Brain pericyte (primary cell): ENCODE measurements at regions not wholly inside any gene's neighbourhood (a gene's known extent, or its start where the extent isn't known, plus 50 kb on each side); places are given as distances from the start of the nearest gene placed in this dataset.

ENCODE experiments used
- DNase-seq: peaks from one replicate; pipeline ENCODE4 v3.0.0-alpha.2; 2012; ENCODE audit warnings: low read depth, low spot score

DNA sequence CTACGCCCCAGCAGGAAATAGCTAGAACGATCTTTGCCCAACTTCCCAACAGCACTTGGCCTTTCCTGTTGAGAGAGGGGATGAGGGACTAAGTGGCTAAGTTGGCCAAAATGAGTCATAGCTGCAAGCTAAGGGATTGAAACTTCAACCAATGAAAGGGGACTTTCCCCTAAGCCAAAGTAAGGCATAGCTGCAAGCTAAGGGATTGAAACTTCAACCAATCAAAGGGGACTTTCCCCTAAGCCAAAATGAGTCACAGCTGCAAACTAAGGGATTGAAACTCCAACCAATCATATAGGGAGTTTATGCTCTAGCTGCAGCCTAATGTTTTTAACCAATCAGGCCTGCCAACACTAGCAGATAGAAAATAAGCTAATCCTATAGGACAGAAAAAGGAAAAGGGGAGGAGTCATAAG is 100.5 kb upstream of the SSTR1 start:
- no peak for DNase-seq

DNA sequence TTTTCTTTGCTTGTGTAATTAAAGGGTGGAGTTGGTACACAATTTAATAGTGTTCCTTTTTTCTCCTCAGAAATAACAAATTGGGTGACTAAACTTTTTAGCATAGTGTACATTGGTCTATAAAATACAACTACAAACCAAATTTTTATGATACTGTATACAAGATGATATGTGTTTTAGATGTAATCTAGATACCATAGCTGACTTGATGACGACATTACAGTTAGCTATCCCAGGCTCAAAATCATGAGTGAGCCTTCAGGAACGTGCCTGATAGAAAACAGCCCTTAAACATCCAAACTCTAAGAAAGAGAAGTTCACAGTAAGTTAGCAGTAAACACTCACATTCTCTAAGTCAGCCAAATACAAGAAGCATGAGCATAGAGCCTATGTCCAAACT is 99.0 kb upstream of the SSTR1 start:
- no peak for DNase-seq

DNA sequence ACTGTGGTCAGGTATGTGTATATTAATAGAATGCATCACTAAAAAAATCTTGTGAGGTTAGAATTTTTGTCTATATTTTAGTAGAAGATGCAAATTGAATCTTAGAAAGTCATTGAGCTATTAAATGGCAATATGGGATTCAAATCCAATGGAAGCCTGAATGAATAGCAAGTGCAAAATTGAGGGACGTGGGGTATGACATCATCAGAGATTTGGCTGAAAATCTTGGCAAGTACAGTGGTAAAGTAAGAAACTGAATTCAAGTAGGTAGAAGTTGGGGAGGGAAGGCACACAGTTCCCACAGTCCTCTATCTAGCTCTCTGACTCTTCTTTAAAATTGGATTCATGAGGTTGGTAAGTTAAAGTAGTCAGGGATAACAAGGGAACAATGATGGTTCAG is 97.4 kb upstream of the SSTR1 start:
- DNase-seq = no peak

GRCh38 chr14:38111046-38111445 is 96.7 kb upstream of the SSTR1 start:
- DNase-seq = no peak

- no peak for DNase-seq
Measured at GRCh38 chr14:38113546-38113945, 94.2 kb upstream of the SSTR1 start.

DNA sequence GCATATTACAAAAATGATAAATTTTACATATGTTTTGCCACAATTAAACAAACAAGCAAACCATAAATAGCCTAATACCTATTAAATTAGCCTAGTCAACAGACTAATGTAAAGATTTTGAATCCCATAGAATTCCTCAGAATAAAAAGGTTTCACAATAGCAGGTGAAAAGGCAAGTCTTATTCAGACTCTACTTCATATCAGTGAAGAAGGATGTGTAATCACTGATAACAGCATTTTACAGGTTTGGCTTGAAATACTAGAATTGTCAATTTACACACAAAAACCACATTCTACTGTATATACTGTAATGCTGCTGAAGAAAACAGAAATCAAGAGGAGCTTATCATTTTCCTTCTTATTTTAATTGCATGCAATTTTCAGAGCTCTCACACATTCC is 90.8 kb upstream of the SSTR1 start:
- DNase-seq = no peak

- DNase-seq = no peak
Measured at GRCh38 chr14:38120109-38120508, 87.6 kb upstream of the SSTR1 start.

DNA sequence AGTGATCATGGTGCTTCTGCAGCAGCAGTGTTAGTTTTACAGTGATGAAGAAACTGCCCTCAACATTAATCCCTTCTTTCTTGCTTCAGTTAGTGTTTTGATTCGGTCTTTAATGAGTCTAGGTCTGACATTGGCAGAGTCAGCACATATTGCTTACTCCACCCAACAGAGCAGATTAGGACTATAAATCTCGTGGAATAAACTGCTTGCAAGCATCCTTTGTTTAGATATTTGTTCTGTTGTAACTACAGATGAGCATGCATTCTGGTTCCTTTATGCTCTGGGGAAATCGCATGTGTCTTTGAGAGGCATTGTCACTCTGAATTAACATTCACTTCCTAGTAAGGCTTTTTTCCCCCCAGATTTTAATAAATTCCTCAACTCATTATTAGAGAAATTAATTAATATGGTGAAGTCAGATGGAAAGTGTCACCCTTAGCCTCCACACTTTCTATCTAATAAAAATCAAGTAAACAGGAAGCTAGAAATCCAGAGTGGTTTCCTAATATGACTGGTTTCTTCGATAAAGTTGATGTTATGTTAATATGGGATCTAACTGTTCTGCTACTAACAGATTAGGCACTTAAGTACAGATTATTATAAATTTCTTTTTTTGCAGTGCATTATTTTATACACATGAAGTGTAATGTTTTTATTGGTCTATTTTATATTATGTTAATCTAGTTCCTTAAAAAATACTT is 86.2 kb upstream of the SSTR1 start:
- no peak for DNase-seq

GRCh38 chr14:38122241-38122640 is 85.5 kb upstream of the SSTR1 start:
- no peak for DNase-seq

DNA sequence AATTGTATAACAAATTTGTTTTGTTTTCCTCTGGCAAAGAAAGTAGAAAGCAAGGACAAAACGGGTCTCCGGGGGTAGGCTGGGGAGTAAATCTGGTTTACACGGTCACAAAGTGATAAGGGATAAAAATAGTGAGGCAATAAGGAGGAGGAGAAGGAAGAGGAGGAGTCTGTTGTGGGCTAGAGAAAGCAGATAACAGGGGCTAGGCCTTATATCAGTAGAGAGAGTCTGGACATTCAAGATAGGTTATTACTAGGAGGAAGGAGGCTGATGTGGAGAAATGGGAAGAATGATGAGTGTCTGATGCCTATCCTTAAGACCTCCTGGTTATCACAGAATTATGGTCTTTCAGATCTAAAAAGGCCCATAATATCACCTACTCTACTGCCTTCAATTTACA is 83.2 kb upstream of the SSTR1 start:
- DNase-seq = no peak

DNA sequence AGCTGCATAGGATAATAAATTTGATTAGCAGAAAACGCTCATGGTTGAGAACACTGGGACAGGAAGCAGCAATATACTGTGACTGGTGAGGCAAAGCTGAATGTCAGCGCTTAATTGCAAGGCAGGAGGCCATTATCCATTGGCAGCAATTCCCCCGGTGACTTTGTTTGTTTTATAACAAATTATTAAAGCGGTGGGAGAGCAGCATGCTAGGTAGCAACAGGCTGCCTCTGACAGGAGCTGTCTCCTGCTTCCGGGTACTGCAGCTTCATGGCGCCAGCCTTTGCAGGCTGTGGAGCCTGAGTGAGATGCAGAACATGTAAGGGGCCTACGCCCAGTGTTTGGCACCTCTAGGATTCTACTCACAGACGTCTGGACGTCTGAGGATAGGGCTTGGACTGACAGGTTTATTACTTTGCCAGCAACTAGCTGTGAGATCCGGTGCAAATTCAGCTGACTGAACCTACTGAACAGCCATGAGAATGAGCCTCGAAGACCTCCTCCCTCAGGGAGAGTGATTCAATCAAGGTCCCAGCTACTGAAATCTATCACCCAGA is 82.1 kb upstream of the SSTR1 start:
- no peak for DNase-seq

GRCh38 chr14:38127356-38127755 is 80.3 kb upstream of the SSTR1 start:
- DNase-seq = no peak

DNA sequence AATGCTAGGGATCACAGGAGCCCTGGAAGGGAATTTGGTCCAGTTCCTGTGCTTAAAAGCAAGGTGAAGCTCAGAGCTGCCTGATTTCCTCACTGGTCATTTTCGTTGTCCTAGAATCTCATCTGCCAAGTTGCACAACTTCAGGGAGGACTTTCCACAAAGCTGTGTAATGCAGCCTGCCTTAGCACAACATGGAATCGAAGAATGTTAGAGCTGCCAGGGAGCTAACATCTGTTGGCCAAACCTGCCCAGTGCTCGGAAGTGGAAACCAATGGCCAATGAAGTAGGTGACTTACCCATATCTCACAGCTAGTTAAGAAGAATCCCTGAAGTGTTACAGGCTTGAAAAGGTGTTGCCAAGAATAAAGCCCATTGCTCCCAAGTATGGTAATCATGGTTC is 79.9 kb upstream of the SSTR1 start:
- no peak for DNase-seq

DNA sequence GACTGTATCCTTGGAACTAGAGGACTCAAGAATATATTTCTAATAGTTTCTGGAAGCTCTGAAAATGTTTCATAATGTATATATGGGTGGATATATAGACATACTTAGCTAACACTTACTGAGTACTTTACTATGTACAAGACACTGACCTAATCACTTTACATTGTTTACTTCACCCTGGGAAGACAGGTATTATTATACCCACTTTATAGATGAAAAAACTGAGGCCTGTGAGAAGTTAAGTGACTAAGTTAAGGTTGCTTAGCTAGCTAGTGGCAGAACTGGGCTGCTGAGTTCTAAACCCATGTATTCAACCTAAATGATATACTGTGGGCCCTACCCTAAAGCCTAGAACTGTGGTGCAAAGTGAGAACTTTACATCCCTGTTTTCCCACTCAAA is 79.1 kb upstream of the SSTR1 start:
- DNase-seq = no peak

DNA sequence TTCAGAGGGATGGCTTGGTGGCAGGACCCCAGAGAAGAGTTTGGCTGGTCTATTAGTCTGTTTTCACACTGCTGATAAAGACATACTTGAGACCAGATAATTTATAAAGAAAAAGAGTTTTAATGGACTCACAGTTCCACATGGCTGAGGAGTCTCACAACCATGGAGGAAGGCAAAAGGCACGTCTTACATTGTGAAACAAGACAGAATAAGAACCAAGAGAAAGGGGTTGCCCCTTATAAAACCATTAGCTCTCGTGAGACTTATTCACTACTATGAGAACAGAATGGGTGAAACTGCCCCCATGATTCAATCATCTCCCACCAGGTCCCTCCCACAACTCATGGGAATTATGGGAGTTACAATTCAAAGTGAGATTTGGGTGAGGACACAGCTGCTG is 78.5 kb upstream of the SSTR1 start:
- DNase-seq = no peak

GRCh38 chr14:38129705-38130104 is 78.0 kb upstream of the SSTR1 start:
- DNase-seq = no peak

- DNase-seq = no peak
Measured at GRCh38 chr14:38134416-38135030, 73.2 kb upstream of the SSTR1 start.

DNA sequence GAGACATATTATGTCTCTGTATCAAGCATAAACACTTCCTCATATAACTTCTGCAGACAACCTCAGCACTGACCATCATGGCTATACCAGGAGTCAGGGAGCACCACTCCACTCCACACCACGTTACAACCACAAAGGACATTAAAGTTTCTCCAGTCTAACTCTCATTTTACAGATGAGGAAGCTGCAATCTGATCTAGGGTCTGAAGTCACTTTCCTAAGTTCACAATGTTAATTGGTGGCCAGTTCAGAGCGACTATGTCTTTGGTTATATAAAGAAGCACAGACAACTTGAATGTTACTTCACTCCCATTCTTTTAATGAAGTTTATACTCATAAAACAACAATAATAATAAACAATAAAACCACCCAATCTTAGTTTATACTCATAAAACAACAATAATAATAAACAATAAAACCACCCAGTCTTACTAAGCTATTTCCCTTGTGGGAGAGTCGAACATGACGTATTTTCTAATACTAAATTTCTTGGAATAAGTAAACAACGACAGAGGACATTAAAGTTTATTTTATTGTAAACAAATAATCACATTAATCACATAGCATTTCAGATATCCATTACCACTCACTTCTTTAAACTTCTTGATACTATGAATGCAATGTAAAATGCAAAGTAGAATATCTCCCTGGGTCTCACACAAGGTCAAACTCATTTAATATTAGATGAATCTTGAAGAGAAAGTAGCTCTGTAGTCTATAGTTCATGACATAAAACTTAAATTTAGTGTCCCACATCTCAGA is 72.4 kb upstream of the SSTR1 start:
- DNase-seq = no peak

DNA sequence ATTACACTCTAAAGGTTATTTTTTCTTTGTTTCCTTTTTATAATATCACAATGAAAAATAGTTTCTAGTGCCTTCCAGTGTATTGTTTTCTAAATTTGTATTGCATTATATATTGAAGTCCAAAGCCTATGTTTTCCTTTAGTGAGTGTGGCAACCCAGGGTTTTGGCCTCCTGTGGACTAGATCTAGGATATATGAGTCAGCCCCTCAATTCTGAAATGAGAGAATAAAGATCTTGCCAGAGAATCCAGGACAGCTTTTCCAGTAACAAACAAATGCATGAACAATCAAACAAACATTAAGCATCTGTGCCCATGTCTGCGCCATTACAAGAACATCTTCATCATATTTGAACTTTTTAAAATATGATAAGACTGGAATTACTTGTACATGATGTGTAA is 70.7 kb upstream of the SSTR1 start:
- DNase-seq = no peak

- DNase-seq = no peak
Measured at GRCh38 chr14:38138473-38139138, 69.1 kb upstream of the SSTR1 start.

DNA sequence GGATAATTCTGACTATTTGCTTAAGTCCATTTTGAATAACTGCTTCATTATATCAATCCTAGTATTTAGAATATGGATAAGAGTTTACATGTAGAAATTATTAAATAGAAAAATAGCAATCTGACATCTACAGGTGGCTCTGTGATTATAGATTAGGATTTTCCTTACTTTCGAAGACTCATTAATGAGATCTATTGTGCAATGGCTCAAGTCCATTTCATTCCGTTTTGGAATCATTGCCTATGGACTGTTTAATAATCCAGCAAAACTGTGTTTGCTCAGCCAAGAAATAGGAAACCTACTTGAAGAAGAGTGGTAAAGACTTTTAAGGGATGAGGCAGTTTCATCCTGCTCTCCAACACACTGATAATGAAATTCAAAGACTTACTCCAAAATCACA is 67.8 kb upstream of the SSTR1 start:
- no peak for DNase-seq

DNA sequence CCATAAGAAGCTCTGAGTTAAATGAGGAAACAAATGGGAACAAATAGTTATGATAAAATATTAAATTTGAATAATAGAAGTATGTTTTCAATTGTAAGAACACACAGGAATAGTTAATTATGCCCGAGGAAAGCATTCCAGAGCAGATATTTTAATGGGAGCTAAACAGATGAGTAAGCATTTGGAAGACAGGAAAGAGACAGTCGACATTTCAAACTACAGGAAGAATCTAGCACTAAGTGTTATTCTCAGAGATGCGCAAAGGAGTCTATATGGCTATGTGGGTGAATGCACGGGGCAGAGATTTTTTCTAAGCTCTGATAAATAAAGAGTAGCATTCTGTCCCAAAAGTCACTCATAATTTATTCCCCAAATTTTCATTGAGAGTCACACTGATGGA is 64.5 kb upstream of the SSTR1 start:
- no peak for DNase-seq
